ENCODE measurements at regions not wholly inside any gene's neighbourhood (a gene's known extent, or its start where the extent isn't known, plus 50 kb on each side); places are given as distances from the start of the nearest gene placed in this dataset.

- no peak for DNase-seq (ENCODE audit: low read depth in 1 of 2, low spot score in 1 of 2)
Observed at GRCh38 chr12:67489007-67489406, 159.5 kb upstream of the DYRK2 start.

- DNase-seq (ENCODE audit: low read depth in 1 of 2, low spot score in 1 of 2), result no peak
Observed at GRCh38 chr12:67496581-67496980, 152.0 kb upstream of the DYRK2 start.

- no peak for DNase-seq (ENCODE audit: low read depth in 1 of 2, low spot score in 1 of 2)
Observed at GRCh38 chr12:67498991-67499390, 149.6 kb upstream of the DYRK2 start.

GRCh38 chr12:67501362-67501761, 147.2 kb upstream of the DYRK2 start:
- DNase-seq (ENCODE audit: low read depth in 1 of 2, low spot score in 1 of 2), result no peak

GRCh38 chr12:67504026-67504425, 144.5 kb upstream of the DYRK2 start:
- no peak for DNase-seq (ENCODE audit: low read depth in 1 of 2, low spot score in 1 of 2)

GRCh38 chr12:67506739-67507138, 141.8 kb upstream of the DYRK2 start:
- DNase-seq (ENCODE audit: low read depth in 1 of 2, low spot score in 1 of 2), result no peak

- no peak for DNase-seq (ENCODE audit: low read depth in 1 of 2, low spot score in 1 of 2)
Observed at GRCh38 chr12:67508830-67509229, 139.7 kb upstream of the DYRK2 start.

GRCh38 chr12:67509666-67510386, 138.7 kb upstream of the DYRK2 start:
- no peak for DNase-seq (ENCODE audit: low read depth in 1 of 2, low spot score in 1 of 2)

- no peak for DNase-seq (ENCODE audit: low read depth in 1 of 2, low spot score in 1 of 2)
Observed at GRCh38 chr12:67512061-67512460, 136.5 kb upstream of the DYRK2 start.

GRCh38 chr12:67514502-67514901, 134.0 kb upstream of the DYRK2 start:
- DNase-seq (ENCODE audit: low read depth in 1 of 2, low spot score in 1 of 2), result no peak

- peak in 1 of 2 donors; percentile 3 for DNase-seq (ENCODE audit: low read depth in 1 of 2, low spot score in 1 of 2)
Observed at GRCh38 chr12:67515679-67516340, 132.7 kb upstream of the DYRK2 start.

- DNase-seq (ENCODE audit: low read depth in 1 of 2, low spot score in 1 of 2), result no peak
Observed at GRCh38 chr12:67517181-67517887, 131.2 kb upstream of the DYRK2 start.

- DNase-seq (ENCODE audit: low read depth in 1 of 2, low spot score in 1 of 2), result no peak
Observed at GRCh38 chr12:67519484-67520433, 128.8 kb upstream of the DYRK2 start.

- DNase-seq (ENCODE audit: low read depth in 1 of 2, low spot score in 1 of 2), result no peak
Observed at GRCh38 chr12:67520606-67521005, 127.9 kb upstream of the DYRK2 start.

- no peak for DNase-seq (ENCODE audit: low read depth in 1 of 2, low spot score in 1 of 2)
Observed at GRCh38 chr12:67522222-67522621, 126.3 kb upstream of the DYRK2 start.

- no peak for DNase-seq (ENCODE audit: low read depth in 1 of 2, low spot score in 1 of 2)
Observed at GRCh38 chr12:67523538-67523937, 125.0 kb upstream of the DYRK2 start.

- DNase-seq (ENCODE audit: low read depth in 1 of 2, low spot score in 1 of 2), result no peak
Observed at GRCh38 chr12:67524861-67525616, 123.5 kb upstream of the DYRK2 start.

- no peak for DNase-seq (ENCODE audit: low read depth in 1 of 2, low spot score in 1 of 2)
Observed at GRCh38 chr12:67525617-67525884, 123.0 kb upstream of the DYRK2 start.

GRCh38 chr12:67526129-67526528, 122.4 kb upstream of the DYRK2 start:
- DNase-seq (ENCODE audit: low read depth in 1 of 2, low spot score in 1 of 2), result no peak

GRCh38 chr12:67531051-67531450, 117.5 kb upstream of the DYRK2 start:
- no peak for DNase-seq (ENCODE audit: low read depth in 1 of 2, low spot score in 1 of 2)

- no peak for DNase-seq (ENCODE audit: low read depth in 1 of 2, low spot score in 1 of 2)
Observed at GRCh38 chr12:67531501-67531900, 117.0 kb upstream of the DYRK2 start.

All from activated CD4-positive, alpha-beta T cell treated with anti-CD3 and anti-CD28 coated beads, Interleukin-2, amount 50 U/mL, for 24 hours (primary cell).